ENCODE measurements at regions not wholly inside any gene's neighbourhood (a gene's known extent, or its start where the extent isn't known, plus 50 kb on each side); places are given as distances from the start of the nearest gene placed in this dataset.
"Not testable (repeated sequence)": the region's sequence is repeated elsewhere in the genome, so short reads cannot be mapped to it uniquely, and the experiment has no call there.

DNA sequence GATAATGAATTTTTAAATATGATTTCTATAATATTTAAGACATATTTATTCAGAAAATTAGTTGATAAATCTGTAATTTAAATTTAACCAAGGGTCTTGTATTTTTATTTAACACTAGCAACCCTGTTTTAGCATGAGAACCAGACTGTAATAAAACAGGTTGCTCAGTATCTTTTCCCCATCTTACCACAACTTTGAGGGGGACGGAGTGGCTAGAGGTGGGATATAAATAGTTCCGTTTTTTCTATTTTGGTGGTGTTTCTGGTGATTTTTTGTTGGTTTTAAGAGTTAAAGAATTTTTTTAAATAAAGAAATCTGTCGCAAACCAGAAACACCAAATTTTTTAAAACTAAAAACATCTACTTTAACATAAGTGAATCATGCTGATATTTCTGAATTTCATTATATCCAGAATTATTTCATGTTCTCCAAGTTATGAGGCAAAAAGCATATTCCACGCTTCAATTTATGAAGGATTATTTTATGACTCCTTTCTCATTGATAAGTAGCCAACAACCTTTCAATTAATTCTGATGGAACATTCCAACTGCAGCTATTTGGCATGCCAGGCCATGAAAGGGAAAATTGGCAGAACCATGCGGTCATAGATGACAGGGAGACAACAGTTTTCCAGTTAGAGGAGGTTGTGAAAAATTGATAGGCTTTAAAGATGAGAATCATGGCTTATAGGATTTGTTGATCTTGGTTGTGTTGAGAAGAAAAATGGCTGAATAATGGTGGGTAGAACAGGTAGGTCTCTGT lies 151.9 kb upstream of the CARMIL1 start:
- no peak for DNase-seq

DNA sequence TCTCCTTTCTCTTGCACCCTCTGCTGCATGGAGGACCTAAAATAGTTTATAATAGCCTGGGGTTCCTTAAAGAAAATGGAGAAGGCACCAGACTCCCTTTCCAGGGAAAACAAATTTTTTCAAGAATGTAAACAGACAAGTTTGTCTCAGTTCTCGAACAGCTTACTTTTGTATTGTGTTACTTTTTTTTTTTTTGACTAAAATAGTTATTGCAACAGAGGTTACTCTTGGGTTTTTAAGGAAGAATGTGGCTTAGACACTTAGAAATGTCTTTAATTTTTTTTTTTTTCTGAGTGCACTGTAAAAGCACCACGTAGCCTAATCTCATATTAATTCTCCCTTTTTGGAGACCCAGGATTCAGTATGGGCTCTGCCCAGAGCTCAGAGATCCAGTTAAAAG lies 148.7 kb upstream of the CARMIL1 start:
- DNase-seq, result no peak

DNA sequence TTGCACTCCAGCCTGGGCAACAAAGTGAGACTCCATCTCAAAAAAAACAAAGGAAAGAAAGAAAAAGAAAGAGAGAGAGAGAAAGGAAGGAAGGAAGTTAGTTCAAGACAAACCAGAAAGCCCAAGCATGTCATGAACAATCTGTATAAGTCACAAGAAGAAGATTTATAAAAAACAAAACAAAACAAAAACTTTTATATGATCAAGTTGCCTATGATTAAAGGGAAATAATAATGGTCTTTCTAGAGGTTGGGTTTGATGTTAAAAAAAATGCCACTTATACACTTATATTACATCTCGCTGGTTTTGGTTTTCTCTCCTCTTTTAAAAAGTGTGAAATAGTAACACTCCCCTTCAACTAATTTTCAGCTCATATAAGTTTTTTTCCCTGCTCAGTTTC lies 146.2 kb upstream of the CARMIL1 start:
- no peak for DNase-seq

DNA sequence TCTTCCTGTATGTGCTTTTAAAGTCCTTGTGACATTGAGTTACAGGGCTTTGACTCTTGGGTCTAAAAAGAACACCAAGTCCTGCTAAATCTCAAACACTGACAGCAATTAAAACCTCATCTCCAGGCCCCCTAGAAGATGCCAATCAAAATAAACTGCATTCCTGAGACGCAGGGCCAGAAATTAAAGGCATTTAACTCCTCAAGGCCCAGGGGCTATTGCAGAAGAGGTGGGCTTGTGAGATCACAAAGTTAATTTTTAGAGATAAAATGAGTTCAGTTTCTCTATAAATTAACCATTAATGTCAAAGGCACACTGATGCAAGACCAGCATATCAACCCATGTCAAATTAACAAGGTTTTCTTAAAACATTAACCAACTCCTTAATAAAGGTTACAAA lies 145.6 kb upstream of the CARMIL1 start:
- DNase-seq, result no peak

DNA sequence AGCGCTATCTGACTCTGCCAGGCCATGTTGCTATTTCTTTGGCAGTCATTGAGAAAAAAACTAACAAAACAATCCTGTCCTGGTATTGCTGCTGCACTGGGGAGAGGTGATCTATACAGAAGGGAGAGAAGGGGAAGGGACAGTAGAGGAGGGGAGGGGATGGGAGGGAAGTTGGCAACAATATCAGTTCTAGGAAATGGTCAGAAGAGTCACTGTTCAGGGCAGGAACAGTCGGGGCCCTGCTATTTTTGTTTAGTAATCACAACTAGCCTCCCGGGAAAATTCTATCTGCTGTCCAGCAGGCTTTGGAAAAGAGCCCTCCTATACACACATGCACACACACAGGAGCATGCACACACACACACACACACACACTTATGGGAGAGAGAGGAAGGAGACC lies 142.3 kb upstream of the CARMIL1 start:
- no peak for DNase-seq

DNA sequence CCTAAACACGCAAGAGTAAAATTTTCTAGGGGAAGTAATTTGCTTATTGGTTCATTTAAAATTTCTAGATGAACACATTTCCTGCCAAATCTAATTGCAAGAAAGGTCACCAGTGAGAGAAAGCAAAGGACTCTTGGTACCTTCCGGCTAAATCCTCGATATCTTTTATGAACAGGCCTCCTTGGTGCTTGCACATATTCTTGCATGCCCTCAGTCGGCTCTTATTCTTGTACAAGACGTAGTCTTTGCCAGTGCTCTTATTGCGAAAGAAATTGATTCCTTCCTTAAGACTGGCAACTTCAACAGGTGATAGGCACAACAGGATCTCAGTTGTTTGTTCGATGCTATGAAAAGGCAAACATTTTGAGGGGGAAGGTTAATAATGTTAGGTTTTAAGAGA lies 141.7 kb upstream of the CARMIL1 start:
- DNase-seq, result no peak

DNA sequence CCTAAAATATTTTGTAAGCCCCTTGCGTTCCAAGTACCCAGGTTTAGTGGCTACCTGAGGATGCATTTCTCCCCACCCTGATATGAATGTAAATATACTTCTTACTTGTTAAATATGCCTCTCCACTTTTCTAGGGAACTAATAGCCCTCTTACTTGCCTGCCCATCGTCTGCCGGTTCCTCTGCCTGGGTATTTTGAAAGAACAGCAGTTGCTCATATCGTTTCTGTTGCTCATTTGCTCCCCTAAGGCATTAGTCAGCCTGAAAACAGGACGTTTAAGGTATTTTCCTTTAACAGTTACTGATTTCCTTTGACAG lies 141.3 kb upstream of the CARMIL1 start:
- DNase-seq, result no peak

DNA sequence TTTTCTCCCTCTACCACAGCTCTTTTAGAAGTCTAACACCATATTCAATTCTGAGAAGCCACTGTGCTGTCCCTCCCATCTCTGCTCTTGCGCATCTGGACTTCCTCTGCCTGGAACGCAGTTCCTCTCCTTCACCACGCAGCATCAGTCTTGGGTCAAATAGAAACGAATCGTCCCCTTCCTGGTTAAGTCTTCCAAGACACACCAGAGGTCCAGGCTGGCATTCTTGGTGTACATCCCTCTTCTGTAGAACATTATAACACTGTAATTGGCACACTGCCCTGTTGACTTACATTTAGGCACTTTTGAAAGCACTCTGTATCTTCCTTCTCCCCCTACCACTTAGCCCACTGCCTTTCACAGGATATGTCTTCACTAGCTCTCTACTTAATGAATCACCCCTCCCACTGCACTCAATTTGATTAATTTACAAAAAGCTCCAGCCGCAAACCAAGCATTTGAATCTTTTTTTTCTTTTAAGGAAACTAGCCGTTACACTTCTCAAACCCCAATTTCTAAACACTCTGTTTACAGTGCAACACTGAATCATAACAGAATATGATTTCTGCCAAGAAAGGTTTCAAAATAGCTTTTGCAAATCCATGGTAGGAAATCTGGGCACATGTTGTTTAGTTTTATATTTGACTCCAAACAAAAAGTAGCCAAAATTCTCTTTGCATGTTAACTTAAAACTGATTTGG lies 140.8 kb upstream of the CARMIL1 start:
- DNase-seq, result no peak

DNA sequence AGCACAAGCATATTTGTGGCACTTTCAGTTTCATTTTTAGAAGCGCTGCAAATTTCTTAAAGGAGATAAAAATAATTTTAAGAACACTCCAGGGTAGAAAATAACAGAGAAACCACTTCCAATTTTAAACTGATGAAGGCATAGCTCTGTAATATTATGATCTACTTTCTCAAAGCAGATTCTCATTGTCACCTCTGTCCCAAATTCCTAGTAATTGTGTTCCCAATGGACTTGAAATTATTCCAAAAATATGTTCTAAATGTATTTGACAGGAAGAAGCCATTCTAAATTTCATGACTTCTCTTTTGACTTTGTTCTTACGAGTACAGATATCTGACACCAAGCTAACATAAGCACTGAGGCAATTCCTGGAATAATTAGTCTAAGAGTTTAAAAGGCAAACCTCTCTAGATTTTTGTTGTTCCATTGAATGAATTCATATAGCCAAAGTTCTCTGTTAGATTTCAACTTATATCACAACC lies 140.2 kb upstream of the CARMIL1 start:
- DNase-seq, result no peak

DNA sequence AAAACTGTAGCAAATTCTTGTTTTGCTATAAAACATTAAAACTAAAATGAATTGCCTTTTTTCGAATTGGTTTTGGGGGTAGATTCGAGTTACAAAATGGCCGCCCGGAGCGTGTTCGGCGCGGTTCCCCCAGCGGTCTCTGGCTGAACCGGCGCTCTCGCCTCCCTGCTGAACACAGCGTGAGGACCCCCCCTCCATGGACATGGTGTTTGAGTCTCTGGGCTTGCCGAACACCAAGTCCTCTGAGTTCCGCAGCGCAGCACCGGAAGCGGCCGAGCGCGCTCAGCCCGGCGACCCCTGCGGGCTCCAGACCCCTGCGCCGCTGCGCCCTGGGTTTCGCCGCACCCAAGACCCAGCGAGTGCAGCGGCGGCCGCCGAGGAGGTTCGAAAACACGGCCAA lies 139.6 kb upstream of the CARMIL1 start:
- not testable (repeated sequence) for DNase-seq

DNA sequence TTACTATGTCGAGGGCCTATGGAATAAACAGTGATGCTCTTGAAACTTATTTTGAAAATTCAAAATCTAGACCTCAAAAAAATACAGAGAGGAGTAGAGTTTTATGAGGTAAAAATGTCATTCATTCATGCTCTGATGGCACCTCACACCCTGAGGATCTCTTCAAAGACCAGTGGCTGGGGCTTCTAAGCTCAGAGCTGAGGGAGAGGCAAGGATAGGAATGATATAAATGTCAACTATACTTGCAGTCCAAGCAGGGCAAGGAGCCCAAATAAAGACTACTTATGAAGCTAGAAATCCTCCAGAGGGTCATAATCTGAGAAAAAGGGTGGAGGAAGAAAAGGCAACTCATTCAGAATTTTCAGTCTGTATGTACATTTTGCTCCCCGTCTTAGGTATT lies 136.7 kb upstream of the CARMIL1 start:
- DNase-seq, result no peak

DNA sequence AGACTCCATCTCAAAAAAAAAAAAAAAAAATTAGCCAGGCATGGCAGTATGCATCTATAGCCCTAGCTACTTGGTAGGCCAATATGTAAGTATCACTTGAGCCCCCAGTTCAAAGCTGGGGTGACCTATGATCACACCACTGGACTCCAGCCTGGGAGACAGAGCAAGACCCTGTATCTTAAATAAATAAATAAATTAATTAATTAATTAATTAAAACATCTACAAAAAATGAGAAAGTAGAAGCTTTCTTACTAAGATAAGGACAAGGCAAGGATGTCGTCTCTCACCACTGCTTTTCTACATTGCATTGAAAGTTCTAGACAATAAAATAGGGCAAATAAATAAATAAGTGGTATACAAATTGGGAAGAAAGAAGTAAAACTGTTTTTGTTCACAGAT lies 134.3 kb upstream of the CARMIL1 start:
- DNase-seq, result no peak

DNA sequence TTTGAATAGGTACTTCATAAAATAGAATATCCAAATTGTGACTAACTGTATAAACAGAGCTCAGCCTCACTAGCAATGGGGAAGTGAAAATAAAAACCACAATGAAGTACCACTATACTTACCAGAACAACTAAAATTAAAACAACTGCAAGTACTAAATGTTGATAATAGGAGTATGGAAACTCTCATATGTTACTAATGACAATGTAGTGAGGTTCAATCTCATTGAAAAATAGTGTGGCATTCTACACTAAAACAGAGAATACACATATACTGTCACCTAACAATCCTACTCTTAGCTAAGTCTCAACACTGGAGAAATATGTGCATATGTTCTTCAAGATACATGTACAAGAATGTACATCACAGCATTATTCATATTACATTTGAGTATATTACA lies 132.0 kb upstream of the CARMIL1 start:
- no peak for DNase-seq

DNA sequence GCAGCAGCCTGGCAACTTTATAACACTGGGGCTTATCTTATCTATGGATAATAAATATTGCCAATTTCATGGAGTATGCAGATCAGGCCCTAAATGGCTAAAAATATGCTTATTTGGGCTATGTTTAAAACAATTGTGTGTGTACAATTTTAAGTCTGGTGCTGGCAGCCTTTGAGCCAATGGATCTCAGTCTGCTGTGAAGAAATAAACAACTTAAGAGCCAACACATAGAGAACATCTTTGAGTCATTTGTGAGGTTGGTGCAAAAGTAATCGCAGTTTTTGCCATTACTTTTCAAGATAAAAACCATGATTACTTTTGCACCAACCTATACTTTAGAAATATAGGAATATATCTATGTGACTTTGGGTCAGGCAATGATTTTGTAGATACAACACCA lies 129.1 kb upstream of the CARMIL1 start:
- DNase-seq, result no peak

DNA sequence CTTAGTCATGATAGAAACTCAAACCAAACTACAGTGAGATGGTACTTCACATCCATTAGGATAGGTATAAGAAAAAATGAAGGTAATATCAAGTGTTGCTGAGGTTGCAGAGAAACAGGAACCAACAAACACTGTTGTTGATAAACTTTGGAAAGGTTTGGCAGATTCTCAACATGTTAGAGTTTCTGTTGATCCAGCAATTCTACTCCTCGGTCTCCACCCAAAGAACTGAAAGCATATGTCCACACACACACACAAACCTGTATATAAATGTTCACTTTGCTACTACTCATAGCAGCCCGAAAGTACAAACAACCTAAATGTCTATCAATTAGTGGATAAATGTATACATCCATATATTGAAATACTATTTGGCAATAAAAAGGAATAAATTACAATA lies 128.3 kb upstream of the CARMIL1 start:
- DNase-seq, result no peak

DNA sequence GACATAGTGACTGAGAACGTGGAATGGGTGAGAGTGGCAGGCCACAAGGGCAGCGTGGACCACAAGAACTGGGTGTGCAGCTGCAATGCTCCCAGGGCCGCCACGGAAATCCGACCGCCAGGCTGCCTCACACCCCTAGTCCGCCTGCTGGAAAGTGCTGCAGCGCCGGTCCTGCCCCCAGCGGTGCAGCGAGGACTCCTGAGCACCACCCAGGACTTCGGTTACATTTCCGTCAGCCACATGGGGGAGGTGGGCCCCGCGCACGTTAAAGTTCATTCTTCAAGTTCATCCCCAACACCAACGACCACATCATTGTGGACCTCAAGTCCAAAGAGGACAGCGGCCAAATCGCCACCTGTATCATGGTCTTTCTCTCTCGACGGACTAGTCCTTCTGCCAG lies 126.1 kb upstream of the CARMIL1 start:
- DNase-seq, result no peak

DNA sequence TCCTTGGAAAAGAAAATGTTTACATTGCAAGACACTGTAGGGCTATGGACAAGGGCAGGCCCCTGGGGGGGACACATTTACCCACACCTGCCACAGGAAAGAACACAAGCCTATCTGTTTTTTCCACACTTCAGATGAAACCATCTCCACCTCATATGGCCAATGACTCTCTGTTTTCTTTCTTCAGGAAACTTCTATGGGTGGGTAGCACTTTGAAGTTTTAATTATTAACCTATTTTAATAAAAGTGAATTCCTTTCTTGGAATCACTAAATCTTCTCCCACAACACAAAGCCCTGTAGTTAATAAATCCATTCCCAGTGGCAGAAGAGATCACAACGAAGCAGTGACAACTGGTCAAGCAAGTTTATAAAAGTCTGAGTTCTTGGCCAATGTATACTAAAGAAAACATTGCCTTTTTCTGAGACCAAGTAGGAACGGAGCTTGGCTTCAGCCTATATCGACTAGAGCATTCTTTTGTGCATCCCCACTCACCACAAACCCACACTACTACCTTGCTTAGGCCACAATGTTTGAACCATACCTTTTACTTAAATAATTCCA lies 125.1 kb upstream of the CARMIL1 start:
- DNase-seq, result no peak

DNA sequence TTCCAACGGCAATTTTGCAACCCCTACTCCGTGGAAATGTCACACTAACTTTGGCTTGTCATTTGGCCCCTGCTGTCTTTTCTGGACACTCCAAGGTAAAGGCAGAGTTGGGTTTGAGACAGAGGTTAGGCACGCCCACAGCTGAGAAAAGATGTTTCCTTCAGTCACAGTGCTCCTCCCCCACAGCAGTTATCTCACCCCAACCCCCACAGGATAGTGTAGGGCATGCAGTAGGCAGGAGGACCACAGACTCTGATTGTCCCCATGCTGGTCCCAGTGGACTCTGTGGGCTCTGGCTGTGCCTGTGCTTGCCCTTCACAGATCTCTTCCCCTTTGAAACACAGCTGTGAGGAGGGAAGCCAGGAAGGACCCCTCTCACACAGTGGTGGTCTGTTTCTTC lies 124.0 kb upstream of the CARMIL1 start:
- DNase-seq, result no peak

DNA sequence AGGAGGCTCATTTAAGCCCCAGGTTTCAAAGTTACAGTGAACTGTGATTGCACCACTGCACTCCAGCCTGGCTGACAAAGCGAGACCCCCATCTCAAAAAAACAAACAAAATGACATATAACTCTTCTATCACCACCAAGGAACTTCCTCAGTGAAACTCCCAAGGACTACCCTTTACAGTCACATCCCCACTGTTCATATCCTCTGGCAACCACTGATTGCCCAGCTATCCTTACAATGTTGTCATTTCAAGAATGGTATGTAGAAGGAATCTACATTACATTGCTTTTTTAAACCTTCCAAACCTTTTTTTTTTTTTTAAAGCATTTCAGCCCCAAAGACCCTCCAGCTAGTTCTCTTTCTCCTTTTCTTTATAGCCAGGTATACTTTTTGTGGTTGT lies 123.1 kb upstream of the CARMIL1 start:
- DNase-seq, result no peak

DNA sequence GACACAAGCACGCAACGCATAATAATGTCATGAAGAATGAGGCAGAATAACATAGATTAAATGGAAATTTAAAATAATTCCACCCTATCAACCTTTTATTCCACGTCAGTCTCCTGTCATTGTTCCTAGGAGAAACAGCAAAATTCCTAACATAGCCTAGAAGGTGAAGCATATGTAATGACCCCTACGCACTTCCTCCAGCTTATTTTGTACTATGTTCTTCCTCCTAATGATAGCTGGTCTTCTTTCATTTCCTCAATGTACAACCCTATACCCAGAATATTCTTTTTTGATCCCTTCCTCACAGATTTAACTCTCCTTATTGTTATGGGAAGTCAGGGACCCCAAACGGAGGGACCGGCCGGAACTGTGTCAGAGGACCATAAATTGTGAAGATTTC lies 122.0 kb upstream of the CARMIL1 start:
- no peak for DNase-seq

DNA sequence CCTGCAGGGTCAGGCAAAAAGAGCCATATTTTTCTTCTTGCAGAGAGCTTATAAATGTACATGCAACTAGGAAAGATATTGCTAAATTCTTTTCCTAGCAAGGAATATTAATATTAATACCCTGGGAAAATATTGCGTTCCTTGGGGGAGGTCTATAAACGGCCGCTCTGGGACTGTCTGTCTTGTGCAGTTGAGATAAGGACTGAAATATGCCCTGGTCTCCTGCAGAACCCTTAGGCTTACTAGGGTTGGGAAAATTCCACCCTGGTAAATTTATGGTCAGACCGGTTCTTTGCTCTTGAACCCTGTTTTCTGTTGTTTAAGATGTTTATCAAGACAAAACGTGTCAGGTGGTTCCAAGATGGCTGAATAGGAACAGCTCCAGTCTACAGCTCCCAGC lies 121.3 kb upstream of the CARMIL1 start:
- no peak for DNase-seq

DNA sequence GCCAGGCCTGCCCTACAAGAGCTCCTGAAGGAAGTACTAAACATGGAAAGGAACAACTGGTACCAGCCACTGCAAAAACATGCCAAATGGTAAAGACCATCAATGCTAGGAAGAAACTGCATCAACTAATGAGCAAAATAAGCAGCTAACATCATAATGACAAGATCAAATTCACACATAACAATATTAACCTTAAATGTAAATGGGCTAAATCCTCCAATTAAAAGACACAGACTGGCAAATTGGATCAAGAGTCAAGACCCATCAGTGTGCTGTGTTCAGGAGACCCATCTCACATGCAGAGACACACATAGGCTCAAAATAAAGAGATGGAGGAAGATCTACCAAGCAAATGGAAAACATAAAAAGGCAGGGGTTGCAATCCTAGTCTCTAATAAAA lies 119.0 kb upstream of the CARMIL1 start:
- not testable (repeated sequence) for DNase-seq

DNA sequence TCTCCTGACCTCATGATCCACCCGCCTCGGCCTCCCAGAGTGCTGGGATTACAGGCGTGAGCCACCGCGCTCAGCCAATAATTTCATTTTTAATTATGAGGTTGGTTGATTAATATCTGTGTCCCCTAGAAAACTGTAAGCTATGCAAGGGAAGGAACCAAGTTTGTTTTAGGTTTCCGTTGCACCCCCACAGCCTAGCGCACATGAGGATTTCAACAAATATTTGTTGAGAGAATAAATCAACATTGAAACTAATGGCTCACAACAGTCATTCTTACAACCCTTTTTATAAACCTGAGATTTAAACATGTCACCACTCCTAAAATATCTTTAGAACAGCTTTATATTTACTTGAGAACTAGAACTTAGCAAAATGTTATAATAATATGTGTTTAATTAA lies 114.0 kb upstream of the CARMIL1 start:
- no peak for DNase-seq

DNA sequence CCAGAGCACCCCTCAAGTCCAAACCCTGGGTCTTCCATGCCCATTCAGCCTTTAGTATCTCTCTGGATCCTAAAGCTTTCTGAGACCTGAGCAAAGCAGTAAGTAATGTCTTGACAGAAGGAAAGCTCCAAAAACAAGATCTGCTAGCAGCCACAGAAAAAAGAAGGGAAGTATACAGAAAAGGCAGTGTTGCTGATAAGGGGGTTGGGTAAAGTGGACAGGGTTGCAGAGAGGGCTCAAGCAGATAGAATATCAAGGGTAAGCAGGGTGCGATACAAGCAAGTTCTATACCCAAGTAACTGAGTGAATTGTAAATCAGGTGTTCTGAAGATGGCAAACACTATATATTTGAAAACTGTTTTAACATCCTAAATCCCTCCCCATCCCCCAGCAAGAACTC lies 113.4 kb upstream of the CARMIL1 start:
- no peak for DNase-seq
